ENCODE measurements at regions not wholly inside any gene's neighbourhood (a gene's known extent, or its start where the extent isn't known, plus 50 kb on each side); places are given as distances from the start of the nearest gene placed in this dataset.

GRCh38 chr6:130602151-130602770 is 224.9 kb upstream of the SMLR1 start:
- no peak for TF ChIP-seq POLR2A (IDR thresholded peaks at IDR 0.05)
- TF ChIP-seq CTCF (IDR thresholded peaks at IDR 0.05): no peak
